C4-2B (cell line): ENCODE measurements at regions not wholly inside any gene's neighbourhood (a gene's known extent, or its start where the extent isn't known, plus 50 kb on each side); places are given as distances from the start of the nearest gene placed in this dataset.

ENCODE experiments used
- CTCF ChIP-seq: fragments of 450-650 bp; conservative IDR thresholded peaks from 2 replicates; pipeline ENCODE4 v1.5.1; 2017; ENCODE audit warnings: mild to moderate bottlenecking
- ZFX ChIP-seq: fragments of 450-650 bp; IDR thresholded peaks from 2 replicates; pipeline ENCODE4 v1.6.1; 2017

- no peak for TF ChIP-seq CTCF
- TF ChIP-seq ZFX: no peak
These were observed 222.4 kb upstream of the NR3C2 start for GRCh38 chr4:148664636-148665035.
